PC-3 (cell line): ENCODE measurements at regions not wholly inside any gene's neighbourhood (a gene's known extent, or its start where the extent isn't known, plus 50 kb on each side); places are given as distances from the start of the nearest gene placed in this dataset.

Source experiments
- ATAC-seq: fragments of 200-7000 bp; cut with Tn5 transposase; 2 replicates; pipeline ENCODE4 v1.9.1; 2020; ENCODE audit warnings: mild to moderate bottlenecking, moderate library complexity
- BruUV-seq: library from RNA; stranded (reverse); fragments of 400-500 nt; replicated peaks from 2 replicates; lab custom pipeline; 2021; lab: Mats Ljungman, UMichigan
- CTCF ChIA-PET: fragments of 300-600 bp; sonication (Branson Sonifier 250); formaldehyde crosslinking; loops from one replicate; lab custom pipeline; 2022; ENCODE audit warnings: antibody characterized with exemption; lab: Charles Lee
- POLR2A ChIA-PET: fragments of 300-600 bp; sonication (Branson Sonifier 250); formaldehyde crosslinking; loops from one replicate; lab custom pipeline; 2022; ENCODE audit warnings: antibody characterized with exemption; ENCODE audit not compliant: unreplicated experiment; lab: Charles Lee
- DNase-seq: peaks from one replicate; pipeline ENCODE4 v3.0.0-alpha.2; 2015
- H2AFZ ChIP-seq: fragments of 300-600 bp; sonication (generic); 2 replicates; pipeline ENCODE4 v1.6.0; 2016; ENCODE audit warnings: antibody characterized with exemption, low read length
- H3F3A ChIP-seq: fragments of 300-600 bp; sonication (generic); one replicate; pipeline ENCODE4 v1.6.0; 2017; ENCODE audit warnings: antibody characterized with exemption, low read length, control low read depth, mild to moderate bottlenecking; ENCODE audit not compliant: unreplicated experiment
- H3K27ac ChIP-seq: fragments of 300-600 bp; sonication (generic); 2 replicates; pipeline ENCODE4 v1.5.1; 2016; ENCODE audit warnings: mild to moderate bottlenecking, low read length
- H3K27me3 ChIP-seq: fragments of 300-600 bp; sonication (generic); 2 replicates; pipeline ENCODE4 v1.6.1; 2016; ENCODE audit warnings: low read length, mixed read lengths
- H3K36me3 ChIP-seq: fragments of 300-600 bp; sonication (generic); 2 replicates; pipeline ENCODE4 v1.6.1; 2016; ENCODE audit warnings: low read depth, mixed run types, low read length, mixed read lengths
- H3K4me1 ChIP-seq: fragments of 300-600 bp; sonication (generic); 2 replicates; pipeline ENCODE4 v1.5.1; 2016; ENCODE audit warnings: low read length; ENCODE audit not compliant: insufficient read depth
- H3K4me2 ChIP-seq: fragments of 300-600 bp; sonication (generic); 2 replicates; pipeline ENCODE4 v1.6.0; 2016; ENCODE audit warnings: low read length
- H3K4me3 ChIP-seq: fragments of 300-600 bp; sonication (generic); 2 replicates; pipeline ENCODE4 v1.5.1; 2016; ENCODE audit warnings: mild to moderate bottlenecking, low read length, mixed read lengths
- H3K79me2 ChIP-seq: fragments of 300-600 bp; sonication (generic); 2 replicates; pipeline ENCODE4 v1.6.1; 2017; ENCODE audit warnings: low read length, mixed read lengths
- H3K9ac ChIP-seq: fragments of 300-600 bp; sonication (generic); 2 replicates; pipeline ENCODE4 v1.6.0; 2016; ENCODE audit warnings: mild to moderate bottlenecking, low read length
- H3K9me2 ChIP-seq: fragments of 300-600 bp; sonication (generic); replicated peaks from 2 replicates; pipeline ENCODE4 v1.6.1; 2016; ENCODE audit warnings: mixed run types, low read length, mixed read lengths
- H3K9me3 ChIP-seq: fragments of 300-600 bp; sonication (generic); 2 replicates; pipeline ENCODE4 v1.6.1; 2016; ENCODE audit warnings: low read length, mixed read lengths
- H4K20me1 ChIP-seq: fragments of 300-600 bp; sonication (generic); 2 replicates; pipeline ENCODE4 v1.6.1; 2016; ENCODE audit warnings: low read length, mixed read lengths
- EZH2 ChIP-seq: fragments of 300-600 bp; sonication (generic); IDR thresholded peaks from one replicate; pipeline ENCODE4 v1.6.1; 2017; ENCODE audit warnings: antibody characterized with exemption, mild to moderate bottlenecking, low read length; ENCODE audit not compliant: unreplicated experiment
- EZH2phosphoT487 ChIP-seq: fragments of 300-600 bp; sonication (generic); IDR thresholded peaks from 2 replicates; pipeline ENCODE4 v1.6.1; 2018; ENCODE audit warnings: mild to moderate bottlenecking, antibody characterized with exemption, low read length, borderline replicate concordance
- intact Hi-C: fragments of 100-400 bp; cut with micrococcal nuclease; formaldehyde crosslinking; loops from 2 replicates; pipeline ENCODE4 v1.9.0; 2023
- TF ChIP-seq, protein P1 (sequence below): fragments of 300-600 bp; sonication (generic); conservative IDR thresholded peaks from 2 replicates; pipeline ENCODE4 v1.5.1; 2017; ENCODE audit warnings: antibody characterized with exemption, low read depth, mild to moderate bottlenecking, low read length

GRCh38 chr1:30656171-30656940 lies 67.0 kb downstream of the MATN1 start:
- ATAC-seq (no peak), DNase-seq (no peak)
- peaks cover 10% of the 10 kb centered on the region for H3K4me1 ChIP-seq
- TF ChIP-seq EZH2 = no peak
- H3K27ac ChIP-seq = no peak overlapping the region
- ChIA-PET POLR2A (no interaction called here), CTCF (no interaction called here)
- H3K9me2 ChIP-seq = no peaks in the 10 kb centered on the region
- no peak overlapping the region for H3K4me2 ChIP-seq
- no peaks in the 10 kb centered on the region for H3K79me2 ChIP-seq
- no peak overlapping the region for H2AFZ ChIP-seq
- H3K9ac ChIP-seq = no peak overlapping the region
- H3K36me3 ChIP-seq = no peaks in the 10 kb centered on the region
- BruUV-seq = no TSS peak
- H4K20me1 ChIP-seq = no peaks in the 10 kb centered on the region
- H3F3A ChIP-seq = no peaks in the 10 kb centered on the region
- no peak overlapping the region for H3K4me3 ChIP-seq
- no peaks in the 10 kb centered on the region for H3K27me3 ChIP-seq
- no peaks in the 10 kb centered on the region for H3K9me3 ChIP-seq
- intact Hi-C loops = no loop called here

DNA sequence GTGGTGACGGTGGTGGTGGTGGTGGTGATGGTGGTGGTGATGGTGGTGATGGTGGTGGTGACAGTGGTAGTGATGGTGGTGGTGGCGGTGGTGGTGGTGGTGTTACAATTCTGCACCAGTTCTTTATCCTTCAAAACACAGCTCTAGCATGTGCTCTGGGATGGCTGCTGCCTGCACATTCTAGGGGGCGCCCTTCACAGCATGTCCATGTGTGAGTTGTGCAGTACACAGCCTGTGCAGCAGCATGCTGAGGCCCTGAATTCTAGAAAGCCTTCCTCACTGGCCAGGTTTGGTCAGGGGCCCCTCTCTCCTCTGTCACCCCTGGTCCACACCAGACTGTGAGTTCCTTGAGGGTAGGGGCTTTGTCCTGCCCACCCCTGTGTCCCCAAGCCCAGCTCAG lies 67.7 kb downstream of the MATN1 start:
- ChIA-PET POLR2A (no interaction called here), CTCF (no interaction called here)
- H3K9me3 ChIP-seq = no peaks in the 10 kb centered on the region
- H3K4me3 ChIP-seq = no peak overlapping the region
- no peaks in the 10 kb centered on the region for H3K36me3 ChIP-seq
- ATAC-seq = no peak
- TF ChIP-seq, protein P1, sequence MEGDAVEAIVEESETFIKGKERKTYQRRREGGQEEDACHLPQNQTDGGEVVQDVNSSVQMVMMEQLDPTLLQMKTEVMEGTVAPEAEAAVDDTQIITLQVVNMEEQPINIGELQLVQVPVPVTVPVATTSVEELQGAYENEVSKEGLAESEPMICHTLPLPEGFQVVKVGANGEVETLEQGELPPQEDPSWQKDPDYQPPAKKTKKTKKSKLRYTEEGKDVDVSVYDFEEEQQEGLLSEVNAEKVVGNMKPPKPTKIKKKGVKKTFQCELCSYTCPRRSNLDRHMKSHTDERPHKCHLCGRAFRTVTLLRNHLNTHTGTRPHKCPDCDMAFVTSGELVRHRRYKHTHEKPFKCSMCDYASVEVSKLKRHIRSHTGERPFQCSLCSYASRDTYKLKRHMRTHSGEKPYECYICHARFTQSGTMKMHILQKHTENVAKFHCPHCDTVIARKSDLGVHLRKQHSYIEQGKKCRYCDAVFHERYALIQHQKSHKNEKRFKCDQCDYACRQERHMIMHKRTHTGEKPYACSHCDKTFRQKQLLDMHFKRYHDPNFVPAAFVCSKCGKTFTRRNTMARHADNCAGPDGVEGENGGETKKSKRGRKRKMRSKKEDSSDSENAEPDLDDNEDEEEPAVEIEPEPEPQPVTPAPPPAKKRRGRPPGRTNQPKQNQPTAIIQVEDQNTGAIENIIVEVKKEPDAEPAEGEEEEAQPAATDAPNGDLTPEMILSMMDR = no peak
- TF ChIP-seq EZH2phosphoT487 (no peak), EZH2 (no peak)
- no peaks in the 10 kb centered on the region for H3K27me3 ChIP-seq
- H2AFZ ChIP-seq = no peak overlapping the region
- no peak overlapping the region for H3K4me2 ChIP-seq
- H3K27ac ChIP-seq = no peak overlapping the region
- H3K4me1 ChIP-seq = peaks cover 10% of the 10 kb centered on the region
- intact Hi-C loops = no loop called here
- no peaks in the 10 kb centered on the region for H4K20me1 ChIP-seq
- BruUV-seq = no TSS peak
- no peak overlapping the region for H3K9ac ChIP-seq
- no peaks in the 10 kb centered on the region for H3K79me2 ChIP-seq
- H3F3A ChIP-seq = no peaks in the 10 kb centered on the region
- no peak for DNase-seq
- H3K9me2 ChIP-seq = no peaks in the 10 kb centered on the region

GRCh38 chr1:30654188-30654587 lies 69.2 kb downstream of the MATN1 start:
- no peak overlapping the region for H3K9ac ChIP-seq
- H2AFZ ChIP-seq = no peak overlapping the region
- TF ChIP-seq EZH2 (no peak), EZH2phosphoT487 (no peak)
- TF ChIP-seq, protein P1 = no peak
- POLR2A ChIA-PET = no interaction called here
- no peaks in the 10 kb centered on the region for H3K36me3 ChIP-seq
- H3K9me3 ChIP-seq = no peaks in the 10 kb centered on the region
- CTCF ChIA-PET = no interaction called here
- H4K20me1 ChIP-seq = no peaks in the 10 kb centered on the region
- peaks cover 19% of the 10 kb centered on the region for H3K4me1 ChIP-seq
- H3K9me2 ChIP-seq = no peaks in the 10 kb centered on the region
- H3K4me2 ChIP-seq = no peak overlapping the region
- DNase-seq (no peak), ATAC-seq (no peak)
- H3K27me3 ChIP-seq = no peaks in the 10 kb centered on the region
- H3K79me2 ChIP-seq = no peaks in the 10 kb centered on the region
- BruUV-seq = no TSS peak
- no peak overlapping the region for H3K27ac ChIP-seq
- H3F3A ChIP-seq = no peaks in the 10 kb centered on the region
- intact Hi-C loops = no loop called here
- H3K4me3 ChIP-seq = no peak overlapping the region
